ENCODE measurements at regions not wholly inside any gene's neighbourhood (a gene's known extent, or its start where the extent isn't known, plus 50 kb on each side); places are given as distances from the start of the nearest gene placed in this dataset.

- Histone ChIP-seq H3K36me3 (no peaks in the 10 kb centered on the region), H3K9me3 (no peaks in the 10 kb centered on the region), H3K4me3 (no peak overlapping the region), H3K27ac (no peak overlapping the region), H3K27me3 (replicated peaks; ENCODE audit: insufficient read depth) (no peaks in the 10 kb centered on the region), H3K4me1 (ENCODE audit: control insufficient read depth in 1 of 2, low read depth in 2 of 2) (no peaks in the 10 kb centered on the region)
- TF ChIP-seq CTCF (IDR thresholded peaks at IDR 0.05) = no peak
- no peak for ATAC-seq (ENCODE audit: insufficient number of reproducible peaks, low FRiP score, low read depth)
- no peak for DNase-seq (ENCODE audit: low spot score)
Observed at GRCh38 chr21:20404915-20405314, 593.3 kb upstream of the NCAM2 start.

GRCh38 chr21:20418353-20418752 is 579.9 kb upstream of the NCAM2 start:
- ATAC-seq (ENCODE audit: insufficient number of reproducible peaks, low FRiP score, low read depth) (no peak), DNase-seq (ENCODE audit: low spot score) (no peak)
- Histone ChIP-seq H3K9me3 (no peaks in the 10 kb centered on the region), H3K4me3 (no peak overlapping the region), H3K4me1 (ENCODE audit: control insufficient read depth in 1 of 2, low read depth in 2 of 2) (no peaks in the 10 kb centered on the region), H3K27ac (no peak overlapping the region), H3K27me3 (replicated peaks; ENCODE audit: insufficient read depth) (no peaks in the 10 kb centered on the region), H3K36me3 (no peaks in the 10 kb centered on the region)
- TF ChIP-seq CTCF (IDR thresholded peaks at IDR 0.05) = no peak

- Histone ChIP-seq H3K4me1 (ENCODE audit: control insufficient read depth in 1 of 2, low read depth in 2 of 2) (no peaks in the 10 kb centered on the region), H3K27me3 (replicated peaks; ENCODE audit: insufficient read depth) (no peaks in the 10 kb centered on the region), H3K27ac (no peak overlapping the region), H3K36me3 (no peaks in the 10 kb centered on the region), H3K9me3 (no peaks in the 10 kb centered on the region), H3K4me3 (no peak overlapping the region)
- no peak for TF ChIP-seq CTCF (IDR thresholded peaks at IDR 0.05)
- no peak for ATAC-seq (ENCODE audit: insufficient number of reproducible peaks, low FRiP score, low read depth)
- no peak for DNase-seq (ENCODE audit: low spot score)
Observed at GRCh38 chr21:20419772-20420171, 578.4 kb upstream of the NCAM2 start.

GRCh38 chr21:20424943-20425342 is 573.3 kb upstream of the NCAM2 start:
- no peaks in the 10 kb centered on the region for H3K9me3 ChIP-seq
- DNase-seq (ENCODE audit: low spot score) (no peak), ATAC-seq (ENCODE audit: insufficient number of reproducible peaks, low FRiP score, low read depth) (no peak)
- no peaks in the 10 kb centered on the region for H3K36me3 ChIP-seq
- TF ChIP-seq CTCF (IDR thresholded peaks at IDR 0.05) = no peak
- H3K27me3 ChIP-seq (replicated peaks; ENCODE audit: insufficient read depth) = no peaks in the 10 kb centered on the region
- no peak overlapping the region for H3K4me3 ChIP-seq
- no peaks in the 10 kb centered on the region for H3K4me1 ChIP-seq (ENCODE audit: control insufficient read depth in 1 of 2, low read depth in 2 of 2)
- no peak overlapping the region for H3K27ac ChIP-seq

- TF ChIP-seq CTCF (IDR thresholded peaks at IDR 0.05) = no peak
- H3K4me3 ChIP-seq = no peak overlapping the region
- H3K36me3 ChIP-seq = no peaks in the 10 kb centered on the region
- DNase-seq (ENCODE audit: low spot score) (no peak), ATAC-seq (ENCODE audit: insufficient number of reproducible peaks, low FRiP score, low read depth) (no peak)
- H3K27me3 ChIP-seq (replicated peaks; ENCODE audit: insufficient read depth) = no peaks in the 10 kb centered on the region
- H3K4me1 ChIP-seq (ENCODE audit: control insufficient read depth in 1 of 2, low read depth in 2 of 2) = no peaks in the 10 kb centered on the region
- no peaks in the 10 kb centered on the region for H3K9me3 ChIP-seq
- H3K27ac ChIP-seq = no peak overlapping the region
Observed at GRCh38 chr21:20425856-20426255, 572.4 kb upstream of the NCAM2 start.
